ENCODE measurements at regions not wholly inside any gene's neighbourhood (a gene's known extent, or its start where the extent isn't known, plus 50 kb on each side); places are given as distances from the start of the nearest gene placed in this dataset.

- DNase-seq (ENCODE audit: low read depth): no peak
- TF ChIP-seq, protein P1, sequence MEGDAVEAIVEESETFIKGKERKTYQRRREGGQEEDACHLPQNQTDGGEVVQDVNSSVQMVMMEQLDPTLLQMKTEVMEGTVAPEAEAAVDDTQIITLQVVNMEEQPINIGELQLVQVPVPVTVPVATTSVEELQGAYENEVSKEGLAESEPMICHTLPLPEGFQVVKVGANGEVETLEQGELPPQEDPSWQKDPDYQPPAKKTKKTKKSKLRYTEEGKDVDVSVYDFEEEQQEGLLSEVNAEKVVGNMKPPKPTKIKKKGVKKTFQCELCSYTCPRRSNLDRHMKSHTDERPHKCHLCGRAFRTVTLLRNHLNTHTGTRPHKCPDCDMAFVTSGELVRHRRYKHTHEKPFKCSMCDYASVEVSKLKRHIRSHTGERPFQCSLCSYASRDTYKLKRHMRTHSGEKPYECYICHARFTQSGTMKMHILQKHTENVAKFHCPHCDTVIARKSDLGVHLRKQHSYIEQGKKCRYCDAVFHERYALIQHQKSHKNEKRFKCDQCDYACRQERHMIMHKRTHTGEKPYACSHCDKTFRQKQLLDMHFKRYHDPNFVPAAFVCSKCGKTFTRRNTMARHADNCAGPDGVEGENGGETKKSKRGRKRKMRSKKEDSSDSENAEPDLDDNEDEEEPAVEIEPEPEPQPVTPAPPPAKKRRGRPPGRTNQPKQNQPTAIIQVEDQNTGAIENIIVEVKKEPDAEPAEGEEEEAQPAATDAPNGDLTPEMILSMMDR (IDR thresholded peaks at IDR 0.05; ENCODE audit: control insufficient read depth, insufficient read depth, low read depth, low read length, missing control alignments): no peak
- H3K4me3 ChIP-seq (ENCODE audit: control insufficient read depth, low read depth, low read length): no peak overlapping the region
Measured at GRCh38 chr1:235022341-235022980, 106.2 kb downstream of the TOMM20 start.

DNA sequence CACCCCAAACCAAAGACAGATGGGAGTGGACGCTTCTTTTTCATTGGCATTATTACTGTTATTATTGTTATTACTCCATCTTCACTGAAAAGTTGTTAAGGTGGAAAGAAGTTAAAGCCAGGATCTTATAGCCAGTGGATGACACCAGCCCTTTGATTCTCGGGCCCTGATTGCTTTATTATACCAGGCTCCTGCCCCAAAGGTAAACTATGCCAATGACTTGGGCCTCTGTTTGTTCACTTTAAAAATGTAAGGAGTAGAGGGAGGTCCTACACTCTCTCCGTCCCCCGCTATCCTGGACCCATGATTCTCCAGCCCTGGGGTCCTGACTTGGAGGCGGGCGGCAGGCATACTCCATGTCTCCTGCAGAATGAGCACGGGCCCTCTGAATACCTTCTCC is 106.8 kb downstream of the TOMM20 start:
- H3K4me3 ChIP-seq (ENCODE audit: control insufficient read depth, low read depth, low read length): no peak overlapping the region
- TF ChIP-seq, protein P1 (IDR thresholded peaks at IDR 0.05; ENCODE audit: control insufficient read depth, insufficient read depth, low read depth, low read length, missing control alignments): no peak
- no peak for DNase-seq (ENCODE audit: low read depth)

DNA sequence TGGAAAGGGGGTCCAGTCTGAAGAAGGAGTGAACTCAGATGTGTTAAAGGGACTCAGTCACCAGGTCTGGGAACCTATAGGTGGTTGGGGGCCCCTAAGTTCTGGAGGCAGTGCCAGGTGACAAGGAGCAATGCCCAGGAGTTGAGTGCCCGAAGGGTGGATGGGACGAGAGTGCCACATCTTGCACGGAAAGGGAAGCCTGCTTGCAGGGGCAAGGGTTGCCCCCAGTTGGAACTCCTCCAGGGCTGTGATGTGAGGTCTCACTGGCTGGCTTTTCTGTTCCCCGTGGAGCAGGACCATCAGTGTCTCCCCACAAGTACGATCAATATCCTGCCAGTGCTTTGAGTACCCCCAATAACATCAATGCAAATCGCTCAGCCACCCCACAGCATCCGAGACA is 107.3 kb downstream of the TOMM20 start:
- no peak for DNase-seq (ENCODE audit: low read depth)
- no peak overlapping the region for H3K4me3 ChIP-seq (ENCODE audit: control insufficient read depth, low read depth, low read length)
- TF ChIP-seq, protein P1 (IDR thresholded peaks at IDR 0.05; ENCODE audit: control insufficient read depth, insufficient read depth, low read depth, low read length, missing control alignments): no peak

DNA sequence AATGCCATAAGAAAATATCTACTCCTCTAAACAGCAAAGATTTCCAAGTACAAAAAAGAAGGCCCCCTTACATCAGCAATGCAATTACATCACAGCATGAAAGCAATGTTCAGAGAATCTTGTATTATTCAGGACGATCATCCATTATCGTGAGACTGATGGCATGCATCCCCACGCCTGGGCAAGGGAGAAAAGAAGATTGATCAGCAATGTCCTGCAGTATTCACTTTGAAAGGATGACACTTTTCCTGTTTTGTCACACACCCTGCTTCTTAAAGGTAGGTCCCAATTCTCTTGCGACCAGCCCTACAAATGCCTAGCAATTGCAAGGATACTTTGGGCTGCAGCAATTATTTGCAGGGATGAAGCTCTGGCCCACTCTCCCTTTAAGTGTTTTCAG is 108.7 kb downstream of the TOMM20 start:
- no peak overlapping the region for H3K4me3 ChIP-seq (ENCODE audit: control insufficient read depth, low read depth, low read length)
- TF ChIP-seq, protein P1 (IDR thresholded peaks at IDR 0.05; ENCODE audit: control insufficient read depth, insufficient read depth, low read depth, low read length, missing control alignments): no peak
- no peak for DNase-seq (ENCODE audit: low read depth)

DNA sequence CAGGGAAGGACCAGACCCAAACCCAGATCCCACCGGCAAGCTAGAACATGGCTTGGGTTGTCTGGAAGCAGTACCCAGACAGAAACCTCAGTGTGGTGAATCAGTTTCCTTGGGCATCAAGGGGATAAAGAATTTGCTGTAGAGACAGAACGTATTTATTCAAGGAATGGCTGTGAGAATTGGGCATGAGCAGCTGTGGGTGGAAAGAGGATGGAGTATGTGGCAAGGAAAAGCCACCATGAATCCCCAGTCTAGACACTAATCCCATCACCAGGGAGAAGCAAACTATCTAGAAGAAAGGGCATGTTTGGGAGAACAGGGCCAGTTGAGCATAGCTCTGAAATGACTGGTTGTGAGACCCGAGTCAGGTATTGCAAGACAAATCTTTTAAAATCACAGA is 109.2 kb downstream of the TOMM20 start:
- TF ChIP-seq, protein P1 (IDR thresholded peaks at IDR 0.05; ENCODE audit: control insufficient read depth, insufficient read depth, low read depth, low read length, missing control alignments): no peak
- H3K4me3 ChIP-seq (ENCODE audit: control insufficient read depth, low read depth, low read length): no peak overlapping the region
- no peak for DNase-seq (ENCODE audit: low read depth)

GRCh38 chr1:235018720-235019444 is 109.8 kb downstream of the TOMM20 start:
- TF ChIP-seq, protein P1 (IDR thresholded peaks at IDR 0.05; ENCODE audit: control insufficient read depth, insufficient read depth, low read depth, low read length, missing control alignments): no peak
- no peak overlapping the region for H3K4me3 ChIP-seq (ENCODE audit: control insufficient read depth, low read depth, low read length)
- no peak for DNase-seq (ENCODE audit: low read depth)
